Progenitor cell of endocrine pancreas (in vitro differentiated cells): ENCODE measurements at regions not wholly inside any gene's neighbourhood (a gene's known extent, or its start where the extent isn't known, plus 50 kb on each side); places are given as distances from the start of the nearest gene placed in this dataset.

Experiments
- DNase-seq: peaks from one replicate; pipeline ENCODE4 v3.0.0; 2021; ENCODE audit warnings: low spot score; ENCODE audit not compliant: unreplicated experiment
- H3K27ac Mint-ChIP-seq: 2 replicates; pipeline ENCODE4 v1.8.0; 2021; ENCODE audit warnings: mild to moderate bottlenecking, moderate library complexity, mixed read lengths
- H3K27me3 Mint-ChIP-seq: 2 replicates; pipeline ENCODE4 v1.8.0; 2021; ENCODE audit warnings: mixed read lengths
- H3K36me3 Mint-ChIP-seq: 2 replicates; pipeline ENCODE4 v1.8.0; 2022; ENCODE audit warnings: mixed read lengths; ENCODE audit not compliant: insufficient read depth
- H3K4me1 Mint-ChIP-seq: 2 replicates; pipeline ENCODE4 v1.8.0; 2021; ENCODE audit warnings: low read depth, mixed read lengths
- H3K4me3 Mint-ChIP-seq: 2 replicates; pipeline ENCODE4 v1.8.0; 2021; ENCODE audit warnings: low read depth, mild to moderate bottlenecking, moderate library complexity, mixed read lengths
- H3K9me3 Mint-ChIP-seq: 2 replicates; pipeline ENCODE4 v1.8.0; 2021; ENCODE audit warnings: low read depth, mixed read lengths
- CTCF ChIP-seq: fragments of 200-600 bp; sonication (generic); IDR thresholded peaks from one replicate; pipeline ENCODE4 v1.5.0; 2021; ENCODE audit warnings: antibody characterized with exemption, mild to moderate bottlenecking; ENCODE audit not compliant: unreplicated experiment

- Mint-ChIP-seq H3K27ac (peak overlapping the region; percentile 72), H3K9me3 (peaks cover 4% of the 10 kb centered on the region), H3K36me3 (peaks cover 5% of the 10 kb centered on the region), H3K27me3 (peaks cover 2% of the 10 kb centered on the region), H3K4me3 (no peak overlapping the region), H3K4me1 (peaks cover 27% of the 10 kb centered on the region)
- TF ChIP-seq CTCF: no peak
- no peak for DNase-seq
These were observed 156.6 kb downstream of the UNC5CL start for GRCh38 chr6:40882323-40882997.

- Mint-ChIP-seq H3K4me3 (no peak overlapping the region), H3K27me3 (peaks cover 7% of the 10 kb centered on the region), H3K36me3 (peaks cover 5% of the 10 kb centered on the region), H3K9me3 (peaks cover 4% of the 10 kb centered on the region), H3K4me1 (peaks cover 25% of the 10 kb centered on the region), H3K27ac (no peak overlapping the region)
- no peak for DNase-seq
- TF ChIP-seq CTCF: no peak
These were observed 157.5 kb downstream of the UNC5CL start for GRCh38 chr6:40881501-40881900.

- H3K4me3 Mint-ChIP-seq: no peak overlapping the region
- peaks cover 4% of the 10 kb centered on the region for H3K9me3 Mint-ChIP-seq
- peak overlapping the region; percentile 26 for H3K27ac Mint-ChIP-seq
These were observed 158.1 kb downstream of the UNC5CL start for GRCh38 chr6:40880906-40881305.

GRCh38 chr6:40879169-40879568, 159.9 kb downstream of the UNC5CL start:
- no peak for TF ChIP-seq CTCF
- DNase-seq: no peak

More at GRCh38 chr6:40880906-40881305, 158.1 kb downstream of the UNC5CL start:
- Mint-ChIP-seq H3K36me3 (peaks cover 5% of the 10 kb centered on the region), H3K27me3 (peaks cover 12% of the 10 kb centered on the region), H3K4me1 (peaks cover 25% of the 10 kb centered on the region)
- no peak for TF ChIP-seq CTCF
- no peak for DNase-seq

GRCh38 chr6:40877362-40877761, 161.7 kb downstream of the UNC5CL start:
- peaks cover 4% of the 10 kb centered on the region for H3K36me3 Mint-ChIP-seq
- no peak overlapping the region for H3K4me3 Mint-ChIP-seq
- no peak overlapping the region for H3K27ac Mint-ChIP-seq
- peaks cover 4% of the 10 kb centered on the region for H3K9me3 Mint-ChIP-seq
- TF ChIP-seq CTCF: no peak
- DNase-seq: no peak
- H3K27me3 Mint-ChIP-seq: peaks cover 17% of the 10 kb centered on the region
- peaks cover 10% of the 10 kb centered on the region for H3K4me1 Mint-ChIP-seq

More at GRCh38 chr6:40879169-40879568, 159.9 kb downstream of the UNC5CL start:
- Mint-ChIP-seq H3K9me3 (peaks cover 4% of the 10 kb centered on the region), H3K27ac (no peak overlapping the region), H3K27me3 (peaks cover 14% of the 10 kb centered on the region), H3K4me3 (no peak overlapping the region), H3K4me1 (peaks cover 16% of the 10 kb centered on the region), H3K36me3 (peaks cover 4% of the 10 kb centered on the region)
